ENCODE measurements at regions not wholly inside any gene's neighbourhood (a gene's known extent, or its start where the extent isn't known, plus 50 kb on each side); places are given as distances from the start of the nearest gene placed in this dataset.

DNA sequence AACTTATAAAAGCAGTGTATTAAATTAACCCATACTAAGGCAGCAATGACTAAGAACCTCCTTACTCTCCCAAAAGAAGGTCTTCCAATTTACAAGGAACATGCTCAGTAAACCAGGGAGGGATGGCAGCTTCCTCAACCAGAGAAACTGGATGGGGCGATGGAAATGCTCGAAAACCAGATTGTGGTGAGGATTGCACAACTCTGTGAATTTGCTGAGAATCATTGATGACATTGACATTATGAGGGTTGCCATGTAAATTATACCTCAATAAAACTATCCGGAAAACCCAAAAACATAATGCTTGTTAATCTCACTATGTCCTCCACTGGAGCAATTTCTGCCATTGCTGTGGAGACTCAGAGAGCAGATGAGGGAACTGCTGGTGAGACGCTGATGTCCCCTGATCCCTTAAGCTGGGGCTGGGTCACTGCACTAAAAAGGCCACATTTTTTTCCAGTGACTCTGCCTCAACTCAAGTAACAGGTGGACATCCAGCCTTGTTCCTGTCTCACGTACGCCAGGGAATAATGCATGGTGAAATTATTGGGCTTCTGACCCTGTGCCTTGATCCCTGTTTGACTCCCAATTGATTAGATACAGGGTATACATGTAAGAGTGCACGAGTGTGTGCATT, 288.3 kb downstream of the CYP26B1 start:
- Histone ChIP-seq H3K36me3 (ENCODE audit: control insufficient read depth, insufficient read depth, low read length) (no peaks in the 10 kb centered on the region), H3K4me3 (ENCODE audit: low read depth, low read length) (no peak overlapping the region), H3K27me3 (ENCODE audit: control insufficient read depth, insufficient read depth, low read length) (peaks cover 3% of the 10 kb centered on the region)
- no peak for DNase-seq (ENCODE audit: low read depth)
- TF ChIP-seq, protein P1, sequence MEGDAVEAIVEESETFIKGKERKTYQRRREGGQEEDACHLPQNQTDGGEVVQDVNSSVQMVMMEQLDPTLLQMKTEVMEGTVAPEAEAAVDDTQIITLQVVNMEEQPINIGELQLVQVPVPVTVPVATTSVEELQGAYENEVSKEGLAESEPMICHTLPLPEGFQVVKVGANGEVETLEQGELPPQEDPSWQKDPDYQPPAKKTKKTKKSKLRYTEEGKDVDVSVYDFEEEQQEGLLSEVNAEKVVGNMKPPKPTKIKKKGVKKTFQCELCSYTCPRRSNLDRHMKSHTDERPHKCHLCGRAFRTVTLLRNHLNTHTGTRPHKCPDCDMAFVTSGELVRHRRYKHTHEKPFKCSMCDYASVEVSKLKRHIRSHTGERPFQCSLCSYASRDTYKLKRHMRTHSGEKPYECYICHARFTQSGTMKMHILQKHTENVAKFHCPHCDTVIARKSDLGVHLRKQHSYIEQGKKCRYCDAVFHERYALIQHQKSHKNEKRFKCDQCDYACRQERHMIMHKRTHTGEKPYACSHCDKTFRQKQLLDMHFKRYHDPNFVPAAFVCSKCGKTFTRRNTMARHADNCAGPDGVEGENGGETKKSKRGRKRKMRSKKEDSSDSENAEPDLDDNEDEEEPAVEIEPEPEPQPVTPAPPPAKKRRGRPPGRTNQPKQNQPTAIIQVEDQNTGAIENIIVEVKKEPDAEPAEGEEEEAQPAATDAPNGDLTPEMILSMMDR (IDR thresholded peaks at IDR 0.05; ENCODE audit: insufficient read depth, low read length, poor library complexity, severe bottlenecking), result no peak

DNA sequence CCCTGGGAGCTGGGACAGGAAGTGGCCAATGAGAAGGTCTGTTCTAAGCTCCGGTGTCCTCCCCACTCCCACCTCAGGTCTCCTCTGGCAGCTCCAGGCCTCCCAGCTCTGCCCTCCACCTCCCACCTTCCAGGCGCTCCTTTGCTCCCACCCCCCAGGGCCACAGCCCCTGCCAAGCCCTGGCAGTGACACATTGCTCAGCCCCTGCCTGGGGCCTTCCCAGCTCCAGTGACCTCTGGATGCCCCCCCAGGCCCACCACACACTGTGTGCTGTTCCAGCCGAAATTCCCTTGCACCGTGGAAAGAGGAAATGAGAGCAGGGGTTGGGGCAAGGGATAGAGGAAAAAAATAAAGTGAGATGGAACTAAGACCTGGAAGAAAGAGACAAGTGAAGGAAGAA, 289.6 kb downstream of the CYP26B1 start:
- Histone ChIP-seq H3K4me3 (ENCODE audit: low read depth, low read length) (no peak overlapping the region), H3K27me3 (ENCODE audit: control insufficient read depth, insufficient read depth, low read length) (peaks cover 10% of the 10 kb centered on the region), H3K36me3 (ENCODE audit: control insufficient read depth, insufficient read depth, low read length) (no peaks in the 10 kb centered on the region)
- no peak for DNase-seq (ENCODE audit: low read depth)
- TF ChIP-seq, protein P1 (IDR thresholded peaks at IDR 0.05; ENCODE audit: insufficient read depth, low read length, poor library complexity, severe bottlenecking), result no peak

DNA sequence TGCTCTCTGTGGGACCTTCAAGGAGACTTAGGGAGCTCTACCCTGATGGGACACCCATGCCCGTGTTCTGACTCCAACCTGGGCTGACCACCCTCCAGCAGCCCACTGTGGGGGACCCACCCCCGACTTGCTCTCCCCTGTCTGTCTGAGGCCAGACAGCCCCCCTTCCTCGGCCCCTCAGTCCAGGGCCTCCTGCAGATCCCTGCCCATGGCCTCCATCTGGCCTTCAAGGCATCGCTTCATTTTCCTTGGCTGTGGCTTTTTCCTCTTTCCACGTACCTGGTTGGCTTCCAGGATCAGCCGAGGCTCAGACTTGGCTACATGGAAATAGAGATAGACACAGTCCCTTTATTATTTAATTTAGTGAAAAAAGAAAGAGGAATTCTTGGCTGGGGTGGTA, 290.0 kb downstream of the CYP26B1 start:
- TF ChIP-seq, protein P1 (IDR thresholded peaks at IDR 0.05; ENCODE audit: insufficient read depth, low read length, poor library complexity, severe bottlenecking), result no peak
- H3K4me3 ChIP-seq (ENCODE audit: low read depth, low read length), result no peak overlapping the region
- DNase-seq (ENCODE audit: low read depth), result no peak
- peaks cover 14% of the 10 kb centered on the region for H3K27me3 ChIP-seq (ENCODE audit: control insufficient read depth, insufficient read depth, low read length)
- no peaks in the 10 kb centered on the region for H3K36me3 ChIP-seq (ENCODE audit: control insufficient read depth, insufficient read depth, low read length)

DNA sequence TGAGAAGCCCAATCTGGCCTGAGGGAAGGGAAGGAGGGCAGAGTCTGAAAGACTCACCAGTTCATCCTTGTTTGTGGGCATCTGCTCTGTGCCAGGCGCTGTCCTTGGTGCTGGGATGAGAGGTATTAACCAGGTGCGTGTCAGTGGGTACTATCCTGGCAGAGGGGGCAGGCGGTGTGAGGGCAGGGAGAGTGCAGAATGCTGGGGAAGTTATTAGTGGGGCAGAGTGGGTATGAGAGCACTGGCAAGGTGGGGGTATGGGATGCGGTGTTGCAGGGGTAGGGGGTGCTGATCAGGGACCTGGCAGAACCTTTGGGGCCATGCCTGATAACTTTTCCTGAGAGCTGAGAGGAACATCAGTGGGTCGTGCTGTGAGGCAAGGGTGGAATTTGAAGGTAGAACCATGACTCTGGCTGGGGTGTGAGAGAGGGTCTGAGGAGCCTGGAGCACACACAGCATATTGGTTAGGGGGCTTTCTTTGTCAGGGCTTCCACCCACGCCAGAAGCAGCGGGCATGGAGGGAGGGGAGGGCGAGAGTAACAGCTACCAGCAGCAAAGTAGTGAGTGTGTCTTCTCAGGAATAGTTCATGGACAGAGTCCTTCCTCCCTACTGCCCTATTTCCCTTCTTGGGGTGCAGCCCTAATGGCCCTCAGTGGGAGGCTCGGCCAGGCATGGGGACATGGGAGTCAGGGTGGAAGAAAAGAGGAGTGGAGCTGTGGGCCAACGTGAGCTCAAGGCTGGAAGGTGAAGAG, 290.7 kb downstream of the CYP26B1 start:
- no peak for DNase-seq (ENCODE audit: low read depth)
- Histone ChIP-seq H3K4me3 (ENCODE audit: low read depth, low read length) (no peak overlapping the region), H3K27me3 (ENCODE audit: control insufficient read depth, insufficient read depth, low read length) (peaks cover 21% of the 10 kb centered on the region), H3K36me3 (ENCODE audit: control insufficient read depth, insufficient read depth, low read length) (no peaks in the 10 kb centered on the region)
- TF ChIP-seq, protein P1 (IDR thresholded peaks at IDR 0.05; ENCODE audit: insufficient read depth, low read length, poor library complexity, severe bottlenecking), result no peak

DNA sequence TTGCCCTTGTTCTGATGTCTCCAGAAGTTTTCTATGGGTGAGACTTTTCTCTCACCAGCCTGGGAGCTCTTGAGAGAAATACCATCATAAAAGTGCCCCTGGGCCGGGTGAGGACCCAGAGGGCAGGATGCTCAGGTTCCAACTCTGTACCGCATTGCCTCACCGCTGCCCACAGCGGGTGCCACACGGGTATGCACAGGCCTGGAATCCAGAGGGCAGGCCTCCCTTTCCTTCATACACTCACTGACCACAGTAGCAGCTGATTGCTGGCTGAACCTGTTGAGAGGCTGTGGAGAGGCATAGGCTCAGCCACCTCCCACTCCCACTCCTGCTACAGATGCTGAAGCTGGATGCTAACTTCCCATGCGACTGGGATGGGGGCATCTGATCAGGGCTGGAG, 293.8 kb downstream of the CYP26B1 start:
- H3K27me3 ChIP-seq (ENCODE audit: control insufficient read depth, insufficient read depth, low read length), result peaks cover 27% of the 10 kb centered on the region
- no peaks in the 10 kb centered on the region for H3K36me3 ChIP-seq (ENCODE audit: control insufficient read depth, insufficient read depth, low read length)
- TF ChIP-seq, protein P1 (IDR thresholded peaks at IDR 0.05; ENCODE audit: insufficient read depth, low read length, poor library complexity, severe bottlenecking), result no peak
- no peak overlapping the region for H3K4me3 ChIP-seq (ENCODE audit: low read depth, low read length)
- no peak for DNase-seq (ENCODE audit: low read depth)
